GM18520 (cell line): ENCODE measurements at regions not wholly inside any gene's neighbourhood (a gene's known extent, or its start where the extent isn't known, plus 50 kb on each side); places are given as distances from the start of the nearest gene placed in this dataset.

Experiments
- ATAC-seq: cut with Tn5 transposase; IDR thresholded peaks from one replicate; pipeline ENCODE4 v1.9.1; 2021; ENCODE audit not compliant: unreplicated experiment

- no peak for ATAC-seq
These were observed 328.7 kb downstream of the MTX2 start for GRCh38 chr2:176597916-176598315.

GRCh38 chr2:176598351-176598750 lies 329.1 kb downstream of the MTX2 start:
- ATAC-seq, result no peak

DNA sequence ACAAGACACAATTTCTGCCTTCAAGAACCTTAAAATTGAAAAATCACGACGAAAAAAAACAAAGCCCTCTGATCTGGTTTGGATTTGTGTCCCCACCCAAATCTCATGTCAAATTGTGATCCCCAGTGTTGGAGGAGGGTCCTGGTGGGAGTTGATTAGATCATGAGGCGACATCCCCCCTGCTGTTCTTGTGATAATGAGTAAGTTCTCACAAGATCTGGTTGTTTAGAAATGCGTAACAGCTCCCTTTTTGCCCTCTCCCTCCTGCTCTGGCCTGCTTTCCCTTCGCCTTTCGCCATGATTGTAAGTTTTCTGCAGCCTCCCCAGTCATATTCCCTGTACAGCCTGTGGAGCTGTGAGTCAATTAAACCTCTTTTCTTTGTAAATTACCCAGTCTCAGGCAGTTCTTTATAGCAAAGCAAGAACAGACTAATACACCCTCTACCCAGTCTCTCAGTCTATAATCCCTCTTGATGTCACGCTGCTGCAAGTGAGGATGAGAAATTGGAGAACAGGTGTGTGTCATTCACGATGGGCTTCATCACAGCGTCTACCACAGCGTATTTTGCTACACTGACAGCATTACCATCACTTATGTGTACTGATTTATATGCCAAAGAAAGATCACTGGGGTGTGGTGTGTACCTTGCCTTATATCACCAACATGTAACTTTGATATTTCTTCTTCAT lies 330.7 kb downstream of the MTX2 start:
- no peak for ATAC-seq

DNA sequence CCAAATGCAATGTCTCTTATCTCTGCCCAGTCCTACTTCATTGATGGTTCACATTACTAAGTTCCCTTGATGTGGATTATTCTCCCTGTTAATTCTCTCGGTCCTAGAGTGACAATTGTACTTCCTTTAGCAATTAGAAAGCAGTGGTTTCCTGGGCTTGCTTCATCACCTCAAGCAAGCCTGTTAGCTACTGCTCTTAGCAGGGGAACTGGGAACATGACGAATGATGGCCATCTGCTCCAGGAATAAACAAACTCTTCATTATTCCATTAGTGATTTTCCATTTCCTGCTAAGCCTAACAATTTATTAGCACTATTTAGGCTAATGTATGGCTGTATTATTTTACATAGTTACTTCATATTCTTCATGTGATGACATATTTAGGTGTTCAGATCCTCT lies 331.8 kb downstream of the MTX2 start:
- ATAC-seq, result no peak

DNA sequence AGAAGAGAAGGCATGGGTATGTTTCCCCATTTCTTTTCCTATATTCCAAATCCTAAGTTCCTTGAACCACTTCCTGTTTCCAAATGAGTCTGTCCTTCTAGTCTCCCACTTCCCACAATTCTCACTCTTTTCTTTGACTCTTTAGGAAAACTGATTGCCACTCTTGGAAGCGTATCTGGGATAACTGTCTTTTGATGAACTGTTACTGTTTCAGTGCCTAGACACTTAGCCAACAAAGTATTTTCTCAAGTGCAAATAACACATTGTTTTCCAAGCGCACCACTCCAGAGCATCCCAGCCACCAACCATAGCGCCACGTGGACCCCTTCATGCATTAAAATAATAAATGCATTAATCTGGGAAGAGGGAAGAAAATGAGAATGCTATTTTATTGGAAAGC lies 342.8 kb downstream of the MTX2 start:
- ATAC-seq, result no peak

DNA sequence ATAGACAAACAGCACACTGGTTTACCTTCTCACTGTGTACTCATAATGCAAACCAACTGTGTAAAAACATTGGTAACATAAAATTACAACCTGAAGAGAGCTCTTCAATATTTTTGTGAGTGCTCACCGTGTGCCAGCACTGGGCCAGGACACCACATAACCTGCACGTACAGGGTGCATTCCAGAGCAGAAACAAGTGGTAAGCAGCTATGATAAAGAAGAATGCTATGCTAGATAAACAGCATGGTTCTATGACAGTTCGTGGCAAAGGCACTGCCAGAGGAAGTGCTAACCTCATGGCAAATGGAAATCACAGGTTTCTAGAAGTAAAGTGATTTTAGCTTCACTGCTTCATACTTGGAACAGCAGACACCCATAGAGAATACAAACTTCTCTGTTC lies 343.5 kb downstream of the MTX2 start:
- ATAC-seq, result no peak

GRCh38 chr2:176613323-176613987 lies 344.2 kb downstream of the MTX2 start:
- no peak for ATAC-seq

GRCh38 chr2:176614049-176614448 lies 344.8 kb downstream of the MTX2 start:
- no peak for ATAC-seq

GRCh38 chr2:176614930-176615329 lies 345.7 kb downstream of the MTX2 start:
- ATAC-seq, result no peak

GRCh38 chr2:176619504-176619903 lies 350.3 kb downstream of the MTX2 start:
- no peak for ATAC-seq

GRCh38 chr2:176621350-176621749 lies 352.1 kb downstream of the MTX2 start:
- ATAC-seq, result no peak

DNA sequence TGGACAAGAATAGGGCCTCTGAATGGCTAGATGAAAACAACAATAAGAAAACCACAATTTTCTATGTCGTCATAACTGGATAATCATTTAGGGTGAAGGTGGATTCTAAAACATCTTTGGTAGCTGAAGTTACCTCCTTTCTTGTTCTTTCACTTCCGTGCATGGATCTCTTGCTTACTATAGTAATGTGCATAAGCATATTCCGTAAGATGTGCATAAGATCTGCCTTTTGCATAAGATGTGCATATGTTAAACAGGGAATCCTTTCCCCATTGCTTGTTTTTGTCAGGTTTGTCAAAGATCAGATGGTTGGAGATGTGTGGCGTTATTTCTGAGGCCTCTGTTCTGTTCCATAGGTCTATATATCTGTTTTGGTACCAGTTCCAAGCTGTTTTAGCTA lies 353.6 kb downstream of the MTX2 start:
- no peak for ATAC-seq

GRCh38 chr2:176626796-176627195 lies 357.6 kb downstream of the MTX2 start:
- no peak for ATAC-seq

DNA sequence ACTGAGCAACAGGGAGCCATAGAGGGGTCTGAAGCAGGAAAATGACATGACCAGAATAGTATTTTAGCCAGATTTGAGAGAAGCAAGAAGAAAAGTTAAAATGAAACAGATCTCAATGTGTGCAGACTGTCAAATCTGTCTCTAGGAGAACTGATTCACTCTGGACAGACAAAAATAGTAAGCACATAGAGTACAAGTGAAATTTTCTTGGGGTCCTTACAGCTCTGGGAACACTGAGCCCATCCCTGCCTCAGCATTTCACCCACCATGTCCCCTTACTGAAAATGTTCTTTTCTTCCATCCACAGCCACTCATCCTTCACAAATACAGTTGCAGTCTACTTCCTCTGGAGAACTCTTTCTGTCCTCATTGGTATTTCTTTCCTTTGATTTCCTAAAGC lies 359.2 kb downstream of the MTX2 start:
- no peak for ATAC-seq

DNA sequence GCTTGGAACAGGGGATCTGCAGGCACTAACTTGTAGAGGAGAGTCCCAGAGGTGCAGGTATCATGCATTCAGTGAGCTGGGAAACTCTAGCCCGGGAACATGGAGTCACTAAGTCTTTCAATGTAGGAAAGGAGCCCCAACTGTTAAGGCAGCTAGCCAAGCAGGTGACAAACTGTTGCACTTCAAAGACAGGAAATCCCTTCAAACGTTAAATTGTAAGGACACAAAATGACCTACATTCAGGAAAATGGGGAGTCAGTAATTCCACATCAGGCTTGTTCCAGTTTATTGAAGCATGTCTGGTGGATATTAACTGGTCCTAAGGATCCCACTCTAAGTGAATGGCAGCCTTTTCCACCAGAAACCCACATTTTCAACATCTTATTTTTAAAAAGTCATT lies 364.5 kb downstream of the MTX2 start:
- ATAC-seq, result no peak

DNA sequence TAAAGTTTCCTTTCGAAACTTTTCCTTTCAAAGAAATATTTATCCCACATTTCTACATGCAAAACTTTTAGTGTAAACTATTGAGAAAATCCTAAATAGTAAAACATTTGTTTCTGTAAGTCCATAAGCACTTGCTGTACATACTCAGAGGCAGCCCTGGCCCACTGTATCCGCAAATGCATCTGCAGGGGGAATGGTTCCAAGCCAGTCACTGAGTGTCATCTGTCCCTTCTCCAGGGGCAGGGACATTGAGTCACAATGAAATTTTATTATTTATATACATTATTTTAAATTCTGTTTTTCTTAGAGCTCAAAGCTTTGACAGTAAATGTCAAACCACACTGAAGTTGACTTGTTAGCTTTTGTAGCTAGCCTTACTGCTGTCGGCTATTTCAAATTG lies 367.2 kb downstream of the MTX2 start:
- ATAC-seq, result no peak

DNA sequence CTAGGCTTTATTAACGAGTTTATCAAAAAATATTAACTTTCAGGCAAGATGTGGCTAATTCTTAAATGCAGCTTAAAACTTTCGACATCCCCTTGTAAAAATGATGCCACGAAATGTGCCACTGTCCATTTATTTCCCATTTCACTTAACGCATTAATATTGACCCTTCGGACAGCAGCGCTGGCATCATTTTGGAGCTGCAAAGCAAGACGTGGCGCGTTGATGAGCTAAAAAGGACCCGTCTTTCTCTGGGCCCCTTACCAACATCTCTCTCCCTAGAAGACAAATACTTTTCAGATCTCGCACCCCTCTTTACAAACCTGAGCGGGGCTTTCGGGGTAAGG lies 367.9 kb downstream of the MTX2 start:
- ATAC-seq, result no peak

DNA sequence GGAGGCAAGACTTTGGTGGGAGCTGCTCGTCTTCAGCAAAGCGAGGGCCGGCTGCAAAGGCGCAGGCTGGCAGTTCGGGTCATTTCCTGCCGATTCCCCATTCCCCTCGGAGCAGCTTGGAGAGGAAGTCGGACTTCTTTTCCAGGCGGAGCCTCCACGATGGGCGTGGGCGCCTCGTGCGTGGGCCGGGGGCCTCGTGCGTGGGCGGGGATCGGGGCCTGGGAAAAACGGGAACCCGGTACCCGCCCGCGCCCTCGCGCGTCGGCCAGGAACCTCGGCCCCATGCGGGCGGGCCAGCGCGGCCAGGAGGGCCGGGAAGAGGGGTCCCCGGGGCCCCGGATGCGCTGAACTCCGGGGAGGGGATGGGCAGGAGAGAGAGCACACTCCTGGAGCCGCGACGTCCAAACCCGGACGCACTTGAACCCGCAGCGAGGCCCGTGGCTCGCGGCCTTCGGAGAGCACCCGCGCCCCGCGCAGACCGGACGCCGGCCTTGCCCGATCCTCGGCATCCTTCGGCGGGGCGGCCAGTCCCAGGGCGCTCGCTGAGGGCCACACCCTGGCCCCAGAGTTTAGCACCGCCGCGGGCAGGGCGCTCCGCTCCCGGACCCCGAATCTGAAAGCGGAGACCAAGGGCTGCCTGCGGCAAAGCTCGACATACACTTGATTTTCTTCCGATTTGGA lies 368.4 kb downstream of the MTX2 start:
- no peak for ATAC-seq

- no peak for ATAC-seq
These were observed 369.1 kb downstream of the MTX2 start for GRCh38 chr2:176638167-176639015.

DNA sequence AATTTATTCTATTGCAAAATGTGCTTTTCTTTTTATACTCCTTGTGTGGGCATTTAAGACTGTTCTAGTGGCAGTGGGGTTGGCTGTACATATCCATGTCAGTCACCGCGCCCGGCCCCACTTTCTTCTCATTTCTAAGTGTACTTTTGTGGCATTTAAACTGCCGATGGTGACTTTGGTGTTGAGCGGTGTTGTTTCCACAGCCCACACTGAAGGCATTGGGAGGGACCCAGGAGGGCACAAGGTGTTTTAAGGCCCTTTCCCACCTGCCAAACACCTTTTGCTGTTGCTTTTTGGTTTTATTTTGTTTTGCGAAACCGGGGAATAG lies 369.7 kb downstream of the MTX2 start:
- no peak for ATAC-seq

- no peak for ATAC-seq
These were observed 370.4 kb downstream of the MTX2 start for GRCh38 chr2:176639671-176640070.

GRCh38 chr2:176641436-176641835 lies 372.2 kb downstream of the MTX2 start:
- no peak for ATAC-seq
